ENCODE measurements at regions not wholly inside any gene's neighbourhood (a gene's known extent, or its start where the extent isn't known, plus 50 kb on each side); places are given as distances from the start of the nearest gene placed in this dataset.

- DNase-seq = no peak
These were observed 294.1 kb upstream of the CD180 start for GRCh38 chr5:67490543-67491321.

- DNase-seq = no peak
These were observed 292.3 kb upstream of the CD180 start for GRCh38 chr5:67488885-67489284.

GRCh38 chr5:67487862-67488261, 291.3 kb upstream of the CD180 start:
- no peak for DNase-seq

GRCh38 chr5:67483453-67484030, 286.9 kb upstream of the CD180 start:
- DNase-seq = no peak

GRCh38 chr5:67481362-67481761, 284.8 kb upstream of the CD180 start:
- no peak for DNase-seq

- DNase-seq = no peak
These were observed 281.7 kb upstream of the CD180 start for GRCh38 chr5:67478337-67478736.

GRCh38 chr5:67476995-67477394, 280.4 kb upstream of the CD180 start:
- no peak for DNase-seq

- no peak for DNase-seq
These were observed 279.9 kb upstream of the CD180 start for GRCh38 chr5:67476531-67476930.

GRCh38 chr5:67475489-67475888, 278.9 kb upstream of the CD180 start:
- no peak for DNase-seq

GRCh38 chr5:67474597-67475238, 278.1 kb upstream of the CD180 start:
- no peak for DNase-seq

- DNase-seq = no peak
These were observed 270.5 kb upstream of the CD180 start for GRCh38 chr5:67467110-67467509.

GRCh38 chr5:67465537-67466207, 269.1 kb upstream of the CD180 start:
- no peak for DNase-seq

GRCh38 chr5:67462147-67462546, 265.5 kb upstream of the CD180 start:
- DNase-seq = no peak

- DNase-seq = no peak
These were observed 262.7 kb upstream of the CD180 start for GRCh38 chr5:67459253-67459652.

GRCh38 chr5:67455970-67456369, 259.4 kb upstream of the CD180 start:
- DNase-seq = no peak

GRCh38 chr5:67454957-67455561, 258.5 kb upstream of the CD180 start:
- DNase-seq = no peak

- DNase-seq = no peak
These were observed 256.7 kb upstream of the CD180 start for GRCh38 chr5:67453111-67453905.

- DNase-seq = no peak
These were observed 255.2 kb upstream of the CD180 start for GRCh38 chr5:67451640-67452279.

GRCh38 chr5:67447732-67448131, 251.1 kb upstream of the CD180 start:
- DNase-seq = no peak

- DNase-seq = peak in 1 of 3 experiments; percentile 32
These were observed 241.6 kb upstream of the CD180 start for GRCh38 chr5:67437905-67438845.

GRCh38 chr5:67435032-67435431, 238.4 kb upstream of the CD180 start:
- DNase-seq = no peak
